DOHH2 (cell line): ENCODE measurements at regions not wholly inside any gene's neighbourhood (a gene's known extent, or its start where the extent isn't known, plus 50 kb on each side); places are given as distances from the start of the nearest gene placed in this dataset.
A peak's percentile ranks its signal among the peaks of the same experiment; 100 is the strongest.

Experiments
- H3F3A ChIP-seq: fragments of 200-600 bp; sonication (generic), shearing (Covaris generic); 2 replicates; pipeline ENCODE4 v1.6.0; 2016; ENCODE audit warnings: antibody characterized with exemption, mild to moderate bottlenecking; ENCODE audit not compliant: control insufficient read depth, insufficient read depth
- H3K27ac ChIP-seq: fragments of 200-600 bp; sonication (generic); 2 replicates; pipeline ENCODE4 v1.5.1; 2014; ENCODE audit warnings: low read depth, mild to moderate bottlenecking, low read length, moderate library complexity
- H3K27me3 ChIP-seq: fragments of 200-600 bp; sonication (generic); 2 replicates; pipeline ENCODE4 v1.6.1; 2014; ENCODE audit warnings: mild to moderate bottlenecking, low read length, mixed read lengths; ENCODE audit not compliant: control insufficient read depth
- H3K36me3 ChIP-seq: fragments of 200-600 bp; sonication (generic); 2 replicates; pipeline ENCODE4 v1.6.1; 2014; ENCODE audit warnings: mild to moderate bottlenecking, low read length, moderate library complexity, mixed read lengths; ENCODE audit not compliant: control insufficient read depth
- H3K4me1 ChIP-seq: fragments of 200-600 bp; sonication (generic); 2 replicates; pipeline ENCODE4 v1.6.1; 2014; ENCODE audit warnings: mild to moderate bottlenecking, low read length, mixed read lengths; ENCODE audit not compliant: control insufficient read depth
- H3K4me2 ChIP-seq: fragments of 200-600 bp; sonication (generic); 2 replicates; pipeline ENCODE4 v1.6.0; 2014; ENCODE audit warnings: mild to moderate bottlenecking, low read length, moderate library complexity
- H3K4me3 ChIP-seq: fragments of 200-600 bp; sonication (generic); 2 replicates; pipeline ENCODE4 v1.5.1; 2014; ENCODE audit warnings: mild to moderate bottlenecking, low read length, mixed read lengths
- H3K79me2 ChIP-seq: fragments of 200-600 bp; sonication (generic); 2 replicates; pipeline ENCODE4 v1.6.1; 2014; ENCODE audit warnings: mild to moderate bottlenecking, low read length, mixed read lengths; ENCODE audit not compliant: control insufficient read depth
- H3K9me2 ChIP-seq: fragments of 200-600 bp; sonication (generic); replicated peaks from 2 replicates; pipeline ENCODE4 v1.6.1; 2014; ENCODE audit warnings: mild to moderate bottlenecking, low read length, mixed read lengths; ENCODE audit not compliant: control insufficient read depth
- H3K9me3 ChIP-seq: fragments of 200-600 bp; sonication (generic); 2 replicates; pipeline ENCODE4 v1.6.1; 2014; ENCODE audit warnings: antibody characterized with exemption, low read length, mixed read lengths; ENCODE audit not compliant: control insufficient read depth, insufficient read depth
- H4K20me1 ChIP-seq: fragments of 200-600 bp; sonication (generic); 2 replicates; pipeline ENCODE4 v1.6.0; 2014; ENCODE audit warnings: low read depth, mild to moderate bottlenecking, antibody characterized with exemption, low read length, moderate library complexity; ENCODE audit not compliant: control insufficient read depth, insufficient read depth
- EZH2phosphoT487 ChIP-seq: fragments of 200-600 bp; sonication (generic); IDR thresholded peaks from 2 replicates; pipeline ENCODE4 v1.6.1; 2017; ENCODE audit warnings: borderline replicate concordance, mild to moderate bottlenecking, antibody characterized with exemption, low read length, moderate library complexity, mixed read lengths
- TF ChIP-seq, protein P1 (sequence below): fragments of 200-600 bp; sonication (generic); IDR thresholded peaks from one replicate; pipeline ENCODE4 v1.5.1; 2014; ENCODE audit warnings: antibody characterized with exemption, mild to moderate bottlenecking, low read depth, low read length; ENCODE audit not compliant: poor library complexity, severe bottlenecking

GRCh38 chr15:81819924-81820635 lies 225.7 kb downstream of the MEX3B start:
- Histone ChIP-seq H3K9me3 (no peaks in the 10 kb centered on the region), H3K79me2 (no peaks in the 10 kb centered on the region), H3K4me2 (no peak overlapping the region), H3K27me3 (no peaks in the 10 kb centered on the region), H3K4me1 (peaks cover 26% of the 10 kb centered on the region), H3K9me2 (no peaks in the 10 kb centered on the region), H3K4me3 (no peak overlapping the region), H3K36me3 (no peaks in the 10 kb centered on the region), H3F3A (peaks cover 7% of the 10 kb centered on the region), H4K20me1 (no peaks in the 10 kb centered on the region), H3K27ac (no peak overlapping the region)
- TF ChIP-seq EZH2phosphoT487: no peak
- TF ChIP-seq, protein P1, sequence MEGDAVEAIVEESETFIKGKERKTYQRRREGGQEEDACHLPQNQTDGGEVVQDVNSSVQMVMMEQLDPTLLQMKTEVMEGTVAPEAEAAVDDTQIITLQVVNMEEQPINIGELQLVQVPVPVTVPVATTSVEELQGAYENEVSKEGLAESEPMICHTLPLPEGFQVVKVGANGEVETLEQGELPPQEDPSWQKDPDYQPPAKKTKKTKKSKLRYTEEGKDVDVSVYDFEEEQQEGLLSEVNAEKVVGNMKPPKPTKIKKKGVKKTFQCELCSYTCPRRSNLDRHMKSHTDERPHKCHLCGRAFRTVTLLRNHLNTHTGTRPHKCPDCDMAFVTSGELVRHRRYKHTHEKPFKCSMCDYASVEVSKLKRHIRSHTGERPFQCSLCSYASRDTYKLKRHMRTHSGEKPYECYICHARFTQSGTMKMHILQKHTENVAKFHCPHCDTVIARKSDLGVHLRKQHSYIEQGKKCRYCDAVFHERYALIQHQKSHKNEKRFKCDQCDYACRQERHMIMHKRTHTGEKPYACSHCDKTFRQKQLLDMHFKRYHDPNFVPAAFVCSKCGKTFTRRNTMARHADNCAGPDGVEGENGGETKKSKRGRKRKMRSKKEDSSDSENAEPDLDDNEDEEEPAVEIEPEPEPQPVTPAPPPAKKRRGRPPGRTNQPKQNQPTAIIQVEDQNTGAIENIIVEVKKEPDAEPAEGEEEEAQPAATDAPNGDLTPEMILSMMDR: no peak

GRCh38 chr15:81814882-81815455 lies 230.8 kb downstream of the MEX3B start:
- no peak for TF ChIP-seq EZH2phosphoT487
- TF ChIP-seq, protein P1: no peak

GRCh38 chr15:81813215-81813614 lies 232.6 kb downstream of the MEX3B start:
- Histone ChIP-seq H3K36me3 (no peaks in the 10 kb centered on the region), H3K27me3 (no peaks in the 10 kb centered on the region), H3K4me3 (no peak overlapping the region), H4K20me1 (no peaks in the 10 kb centered on the region), H3F3A (no peaks in the 10 kb centered on the region), H3K4me1 (peaks cover 15% of the 10 kb centered on the region), H3K9me3 (no peaks in the 10 kb centered on the region), H3K9me2 (no peaks in the 10 kb centered on the region), H3K27ac (no peak overlapping the region), H3K4me2 (no peak overlapping the region), H3K79me2 (no peaks in the 10 kb centered on the region)
- TF ChIP-seq, protein P1: peak; percentile 41
- TF ChIP-seq EZH2phosphoT487: no peak

More at GRCh38 chr15:81814882-81815455, 230.8 kb downstream of the MEX3B start:
- Histone ChIP-seq H3K27ac (no peak overlapping the region), H3K36me3 (no peaks in the 10 kb centered on the region), H3K4me1 (peaks cover 9% of the 10 kb centered on the region), H3K27me3 (no peaks in the 10 kb centered on the region), H3K9me3 (no peaks in the 10 kb centered on the region), H3F3A (no peaks in the 10 kb centered on the region), H3K4me2 (no peak overlapping the region), H3K79me2 (no peaks in the 10 kb centered on the region), H3K9me2 (no peaks in the 10 kb centered on the region), H4K20me1 (no peaks in the 10 kb centered on the region), H3K4me3 (no peak overlapping the region)
